22Rv1 (cell line): ENCODE measurements at regions not wholly inside any gene's neighbourhood (a gene's known extent, or its start where the extent isn't known, plus 50 kb on each side); places are given as distances from the start of the nearest gene placed in this dataset.

Experiments
- CTCF ChIP-seq: fragments of 450-650 bp; IDR thresholded peaks from 2 replicates; pipeline ENCODE4 v1.5.1; 2017; ENCODE audit warnings: mild to moderate bottlenecking
- ZFX ChIP-seq: fragments of 450-650 bp; IDR thresholded peaks from 2 replicates; pipeline ENCODE4 v1.6.1; 2017; ENCODE audit warnings: antibody characterized with exemption, borderline replicate concordance

GRCh38 chr5:34487159-34487879 lies 168.8 kb upstream of the RAI14 start:
- TF ChIP-seq CTCF (no peak), ZFX (no peak)
